ENCODE measurements at regions not wholly inside any gene's neighbourhood (a gene's known extent, or its start where the extent isn't known, plus 50 kb on each side); places are given as distances from the start of the nearest gene placed in this dataset.
"Not testable (repeated sequence)": the region's sequence is repeated elsewhere in the genome, so short reads cannot be mapped to it uniquely, and the experiment has no call there.

DNA sequence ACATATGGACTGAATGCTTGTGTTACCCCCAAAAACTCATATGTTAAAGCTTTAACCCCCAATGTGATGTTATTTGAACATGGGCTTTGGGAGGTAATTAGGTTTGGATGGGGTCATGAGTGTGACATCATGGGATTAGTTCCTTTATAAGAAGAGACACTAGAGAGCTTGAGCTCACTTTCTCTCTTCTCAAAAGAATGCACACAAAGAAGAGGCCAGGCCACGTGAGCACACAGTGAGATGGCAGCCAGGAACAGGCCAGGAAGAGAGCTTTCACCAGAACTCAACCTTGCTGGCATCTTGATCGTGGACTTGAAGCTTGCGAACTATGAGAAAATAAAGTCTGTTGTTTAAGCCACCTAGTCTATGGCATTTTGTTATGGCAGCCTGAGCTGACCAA is 360.6 kb downstream of the NR2F1-AS1 start:
- no peak for DNase-seq (ENCODE audit: low spot score)

DNA sequence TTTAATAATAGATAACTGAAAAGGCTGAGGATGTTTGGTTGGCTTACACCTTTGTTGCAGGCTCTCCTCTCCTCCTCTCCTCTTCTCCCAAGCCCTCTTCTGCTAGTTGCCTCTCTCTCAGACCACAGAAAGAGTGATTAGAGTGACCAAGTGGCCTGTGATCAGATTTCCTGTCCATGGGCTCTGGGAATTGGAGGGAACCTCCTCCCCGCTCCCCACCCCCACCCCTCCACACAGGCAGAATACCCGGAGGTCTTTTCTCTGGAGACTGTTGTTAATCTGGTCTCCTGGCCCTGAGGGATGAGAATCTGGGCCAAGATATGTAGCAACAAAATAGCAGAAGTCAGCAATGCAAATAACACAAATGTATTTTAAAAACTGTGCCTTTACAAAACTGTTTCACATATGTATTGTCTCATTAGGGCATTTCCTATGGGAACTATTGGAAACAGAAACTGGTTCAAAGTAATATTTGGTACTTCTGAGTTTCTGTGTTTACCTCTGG is 361.3 kb downstream of the NR2F1-AS1 start:
- no peak for DNase-seq (ENCODE audit: low spot score)

DNA sequence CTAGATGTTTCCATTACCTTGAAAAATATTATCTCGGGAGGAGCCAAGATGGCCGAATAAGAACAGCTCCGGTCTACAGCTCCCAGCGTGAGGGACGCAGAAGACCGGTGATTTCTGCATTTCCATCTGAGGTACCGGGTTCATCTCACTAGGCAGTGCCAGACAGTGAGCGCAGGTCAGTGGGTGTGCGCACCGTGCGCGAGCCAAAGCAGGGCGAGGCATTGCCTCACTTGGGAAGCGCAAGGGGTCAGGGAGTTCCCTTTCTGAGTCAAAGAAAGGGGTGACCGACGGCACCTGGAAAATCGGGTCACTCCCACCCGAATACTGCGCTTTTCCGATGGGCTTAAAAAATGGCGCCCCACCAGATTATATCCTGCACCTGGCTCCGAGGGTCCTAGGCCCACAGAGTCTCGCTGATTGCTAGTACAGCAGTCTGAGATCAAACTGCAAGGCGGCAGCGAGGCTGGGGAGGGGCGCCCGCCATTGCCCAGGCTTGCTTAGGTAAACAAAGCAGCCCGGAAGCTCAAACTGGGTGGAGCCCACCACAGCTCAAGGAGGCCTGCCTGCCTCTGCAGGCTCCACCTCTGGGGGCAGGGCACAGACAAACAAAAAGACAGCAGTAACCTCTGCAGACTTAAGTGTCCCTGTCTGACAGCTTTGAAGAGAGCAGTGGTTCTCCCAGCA is 367.8 kb downstream of the NR2F1-AS1 start:
- DNase-seq (ENCODE audit: low spot score), result not testable (repeated sequence)

DNA sequence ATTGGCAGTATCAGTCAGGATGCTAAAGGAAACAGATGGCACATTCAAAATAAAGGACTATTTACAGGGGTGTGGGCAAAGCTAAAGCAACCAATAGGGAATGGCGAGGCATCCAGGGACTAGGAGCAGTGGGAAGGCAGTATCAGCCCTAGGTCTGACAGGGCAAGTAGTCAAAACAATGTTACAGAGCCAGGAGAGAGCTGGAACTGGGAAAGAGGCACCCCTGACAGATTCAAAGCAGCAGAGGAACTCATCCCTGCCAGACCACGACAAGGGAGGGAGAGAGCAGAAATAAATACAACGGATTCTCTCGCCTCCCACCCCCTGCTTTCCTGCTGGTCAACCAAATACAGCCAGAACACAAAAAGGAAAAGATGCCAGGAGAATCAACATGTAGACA is 371.5 kb downstream of the NR2F1-AS1 start:
- no peak for DNase-seq (ENCODE audit: low spot score)

DNA sequence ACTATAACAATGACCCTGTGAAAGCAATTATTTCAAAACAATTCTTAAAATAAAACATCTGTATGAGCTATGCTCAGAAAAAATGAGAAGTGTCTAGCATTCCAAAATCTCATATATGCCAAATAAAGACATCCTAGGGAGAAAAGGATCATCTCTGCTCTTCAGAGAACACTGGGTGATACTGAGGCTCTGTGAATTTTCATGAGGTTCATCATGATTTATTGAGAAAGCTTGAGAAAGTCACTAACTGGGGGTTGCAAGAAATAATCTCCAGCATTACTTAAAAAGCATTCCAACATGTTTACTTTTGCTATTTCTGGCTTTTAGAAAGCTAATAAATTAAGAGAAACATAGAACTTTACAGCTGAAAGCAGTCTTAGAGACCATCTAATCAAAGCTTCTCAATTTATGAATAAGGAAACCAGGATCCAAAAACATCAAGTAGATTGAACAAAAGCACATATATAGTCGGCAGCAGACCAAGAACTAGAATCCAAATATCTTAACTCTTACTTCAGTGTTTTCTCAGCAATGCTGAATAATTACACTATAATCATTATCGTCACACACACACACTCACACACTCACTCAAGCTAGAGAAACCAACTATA is 372.8 kb downstream of the NR2F1-AS1 start:
- DNase-seq (ENCODE audit: low spot score), result no peak

DNA sequence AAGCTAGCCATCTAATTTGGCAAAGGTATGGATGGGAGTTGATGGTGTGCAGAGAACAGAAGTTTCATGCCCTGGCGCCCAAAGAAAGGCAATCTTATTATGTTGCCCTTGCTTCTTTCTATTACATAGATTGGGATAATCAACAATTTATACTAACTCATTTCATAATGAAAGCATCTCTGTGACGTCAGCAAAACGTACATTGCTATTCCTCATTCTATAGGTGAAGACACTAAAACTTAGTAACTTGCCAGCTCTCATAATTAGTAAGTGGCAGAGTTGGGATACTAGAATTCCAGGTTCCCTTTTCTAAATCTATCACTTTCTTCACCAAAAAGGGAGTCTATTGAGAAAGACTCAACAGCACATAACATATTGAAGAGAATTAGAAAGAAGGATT is 374.8 kb downstream of the NR2F1-AS1 start:
- DNase-seq (ENCODE audit: low spot score), result no peak

DNA sequence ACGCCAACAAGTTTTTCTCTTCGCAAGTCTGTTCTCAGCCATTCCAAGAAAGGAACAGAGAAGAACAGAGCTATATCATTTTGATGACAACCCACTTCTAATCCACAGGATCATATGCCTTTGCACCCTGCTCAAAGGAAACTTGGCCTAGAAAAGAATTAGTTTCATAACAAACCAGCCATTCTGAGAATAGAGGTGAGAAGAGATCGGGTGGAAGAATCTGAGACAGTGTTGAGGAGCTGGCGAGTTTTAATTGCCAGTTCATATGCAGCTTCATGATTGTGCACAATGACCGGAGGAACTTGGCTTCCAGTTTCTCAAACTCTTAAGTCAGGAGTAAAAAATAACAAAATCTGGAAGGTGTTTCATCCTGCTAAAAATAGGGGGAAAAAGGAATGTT is 380.0 kb downstream of the NR2F1-AS1 start:
- DNase-seq (ENCODE audit: low spot score), result no peak

DNA sequence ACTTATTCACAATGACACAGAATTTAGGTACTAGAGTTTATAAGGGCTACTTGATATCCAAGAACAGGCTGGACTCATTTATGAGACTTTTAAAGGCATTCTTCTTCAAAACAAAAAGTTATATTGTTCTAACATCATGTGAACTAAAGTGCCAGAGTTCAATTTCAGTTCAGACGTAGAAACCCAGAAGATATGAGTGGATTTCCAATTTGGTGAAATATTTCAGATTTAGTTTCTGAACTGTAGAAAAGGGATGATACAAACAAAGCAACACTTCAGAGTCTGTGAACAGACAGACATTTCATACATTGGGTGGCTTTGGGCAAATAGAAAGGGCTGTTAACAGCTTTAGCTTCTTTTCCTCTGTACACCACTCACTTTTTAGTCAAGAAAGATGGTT is 384.0 kb downstream of the NR2F1-AS1 start:
- DNase-seq (ENCODE audit: low spot score), result no peak

GRCh38 chr5:93193431-93194347 is 387.3 kb downstream of the NR2F1-AS1 start:
- DNase-seq (ENCODE audit: low spot score), result no peak

DNA sequence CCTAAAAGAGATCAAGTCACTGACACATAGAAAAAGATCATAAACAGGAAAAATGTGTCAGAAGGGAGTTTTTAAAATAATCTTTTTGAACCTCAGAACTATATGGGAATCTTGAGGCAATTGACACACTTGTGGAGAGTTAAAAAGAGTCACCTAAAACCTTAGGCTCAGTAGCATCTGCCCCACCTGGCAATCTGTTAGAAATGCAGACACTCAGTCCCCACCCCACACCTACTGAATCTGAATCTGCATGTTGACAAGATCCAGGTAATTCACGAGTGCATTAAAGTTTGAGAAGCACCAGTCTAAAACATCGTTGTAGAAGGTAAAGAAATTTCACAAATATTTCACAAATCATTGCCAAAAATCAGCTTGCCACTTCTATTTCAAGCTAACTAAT is 388.3 kb downstream of the NR2F1-AS1 start:
- no peak for DNase-seq (ENCODE audit: low spot score)

DNA sequence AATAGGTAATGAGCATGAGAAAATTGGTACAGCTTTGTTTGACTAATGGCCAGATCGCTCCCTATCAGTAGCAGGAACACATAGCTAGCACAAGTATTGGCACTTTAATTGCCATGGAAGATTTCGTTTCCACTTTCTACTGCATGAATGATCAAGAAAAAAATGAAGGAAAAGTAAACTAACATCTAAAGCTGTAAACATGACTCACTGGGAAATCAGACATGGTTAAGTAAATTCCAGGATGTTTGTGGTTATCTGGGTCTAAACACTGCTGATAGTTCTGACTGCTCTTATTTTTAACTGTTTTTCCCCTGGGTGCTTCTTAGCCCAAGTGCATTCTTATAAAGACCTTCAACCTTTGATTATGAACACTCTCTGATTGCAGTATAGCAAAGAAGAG is 388.9 kb downstream of the NR2F1-AS1 start:
- no peak for DNase-seq (ENCODE audit: low spot score)

DNA sequence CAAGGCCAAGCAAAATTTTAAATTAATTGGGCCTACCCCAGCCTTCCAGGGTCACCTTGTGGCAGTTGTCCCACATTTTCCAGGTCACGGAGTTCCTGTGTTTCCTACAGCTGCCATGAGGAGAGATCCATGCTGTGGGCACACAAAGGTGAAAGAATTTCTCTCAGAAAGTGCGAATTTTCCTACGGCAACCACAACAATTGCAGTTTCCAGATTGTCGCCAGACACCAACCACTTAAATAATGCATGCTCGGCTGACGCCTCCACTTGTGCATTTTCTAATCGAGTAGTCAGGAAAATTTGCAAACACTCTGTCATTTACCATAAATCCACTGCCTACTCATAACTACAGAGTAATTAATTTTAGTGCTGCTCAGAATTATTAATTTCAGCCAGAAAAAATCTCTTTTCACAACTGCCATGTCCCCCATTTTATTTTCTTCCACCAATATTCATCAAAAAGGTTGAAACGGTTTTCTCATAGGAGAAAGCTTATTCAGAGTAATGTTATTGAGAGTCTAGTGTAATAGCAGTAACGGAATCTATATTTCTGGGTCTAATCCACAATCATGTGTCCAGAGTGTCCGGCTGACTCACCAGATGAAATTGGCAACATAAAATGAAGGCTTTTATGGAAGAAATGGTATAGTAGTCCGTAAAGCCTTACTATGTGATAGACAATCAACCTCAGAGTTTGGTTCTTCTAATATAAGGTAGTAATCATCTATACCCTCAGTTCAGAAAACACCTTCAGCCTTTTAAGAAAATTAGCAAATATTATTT is 389.8 kb downstream of the NR2F1-AS1 start:
- no peak for DNase-seq (ENCODE audit: low spot score)

DNA sequence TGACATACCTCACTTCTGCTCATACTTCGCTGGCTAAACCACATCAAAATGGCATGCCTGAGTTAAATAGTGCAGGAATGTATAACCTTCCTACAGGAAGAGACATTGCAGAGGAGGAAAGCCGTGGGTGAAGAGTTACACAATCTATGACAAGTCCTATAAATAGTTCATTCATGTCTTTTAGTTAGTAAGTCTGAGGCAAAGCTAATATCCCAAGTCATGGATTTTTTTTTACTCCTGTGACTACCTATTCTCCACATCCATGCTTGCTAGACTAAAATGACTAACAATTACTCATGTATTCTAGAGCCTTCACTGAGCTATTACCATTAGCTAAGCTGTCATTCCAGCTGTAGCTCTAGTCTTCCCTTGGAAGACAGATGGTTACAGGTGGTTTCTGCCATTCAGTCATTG is 391.3 kb downstream of the NR2F1-AS1 start:
- no peak for DNase-seq (ENCODE audit: low spot score)

- DNase-seq (ENCODE audit: low spot score), result no peak
Observed at GRCh38 chr5:93188876-93189485, 392.0 kb downstream of the NR2F1-AS1 start.

- no peak for DNase-seq (ENCODE audit: low spot score)
Observed at GRCh38 chr5:93186076-93186682, 394.8 kb downstream of the NR2F1-AS1 start.

DNA sequence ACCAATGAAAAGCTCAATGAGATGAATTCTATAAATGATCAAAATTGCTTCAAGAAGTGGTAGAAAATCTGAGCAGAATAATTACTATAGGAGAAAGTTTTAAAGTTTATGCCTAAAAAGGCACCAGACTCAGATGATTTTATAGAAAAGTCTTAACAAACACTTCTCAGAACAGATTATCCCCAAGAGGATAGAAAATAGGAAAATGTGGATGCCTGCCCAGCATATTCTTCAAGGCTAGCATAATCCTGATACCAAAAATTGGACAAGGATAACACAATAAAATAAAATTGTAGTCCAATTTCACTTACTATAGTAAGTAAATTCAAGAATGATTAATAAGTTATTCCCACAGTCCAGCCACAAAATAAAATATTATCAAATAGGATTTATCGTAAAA is 397.0 kb downstream of the NR2F1-AS1 start:
- no peak for DNase-seq (ENCODE audit: low spot score)

- no peak for DNase-seq (ENCODE audit: low spot score)
Observed at GRCh38 chr5:93179466-93179865, 401.6 kb downstream of the NR2F1-AS1 start.

DNA sequence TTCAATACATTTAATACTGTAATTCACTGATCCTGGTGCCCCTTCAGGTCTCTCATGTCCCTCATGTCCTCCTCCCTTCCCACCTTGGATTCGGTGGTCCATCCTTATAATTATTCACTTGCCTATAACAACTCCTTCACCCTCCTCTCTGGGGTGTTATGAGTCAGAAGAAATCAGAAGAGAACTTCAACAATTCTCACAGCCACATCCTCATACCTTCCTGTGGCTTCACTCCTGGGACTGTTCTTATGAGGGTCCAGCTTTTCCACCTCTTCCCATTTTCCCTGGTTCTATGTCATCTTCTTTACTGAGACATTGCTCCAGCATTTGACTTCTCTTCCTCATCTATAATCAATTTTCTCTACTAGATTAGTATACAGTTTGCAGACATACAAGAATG is 406.1 kb downstream of the NR2F1-AS1 start:
- no peak for DNase-seq (ENCODE audit: low spot score)

- no peak for DNase-seq (ENCODE audit: low spot score)
Observed at GRCh38 chr5:93165559-93165958, 415.5 kb downstream of the NR2F1-AS1 start.

DNA sequence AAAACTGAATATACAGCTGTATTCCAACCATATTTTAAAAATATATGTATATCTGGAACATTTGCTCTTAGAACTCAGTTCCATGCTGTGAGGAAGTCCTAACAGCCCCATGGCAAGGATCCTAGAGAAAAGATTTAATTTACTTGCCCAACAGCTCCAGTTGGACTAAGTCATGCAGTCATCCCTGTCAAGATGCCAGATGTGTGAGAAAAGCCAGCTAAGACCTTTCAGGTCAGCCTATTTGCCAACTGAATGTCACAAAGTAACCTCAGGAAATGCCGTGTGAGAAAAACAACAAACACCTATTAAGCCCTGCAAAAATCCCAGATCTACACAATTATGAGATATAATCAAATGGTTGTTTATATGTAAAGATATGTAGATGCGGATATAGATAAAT is 416.3 kb downstream of the NR2F1-AS1 start:
- no peak for DNase-seq (ENCODE audit: low spot score)

- no peak for DNase-seq (ENCODE audit: low spot score)
Observed at GRCh38 chr5:93163010-93163663, 417.9 kb downstream of the NR2F1-AS1 start.

Data from CD4-positive, alpha-beta T cell treated with Interleukin-15 for 4 hours (primary cell).